Heart left ventricle (tissue), 13 donors: ENCODE measurements at regions not wholly inside any gene's neighbourhood (a gene's known extent, or its start where the extent isn't known, plus 50 kb on each side); places are given as distances from the start of the nearest gene placed in this dataset.

ENCODE experiments used
- POLR2A ChIP-seq, 2 donors: fragments of 450-650 bp; IDR thresholded peaks; one replicate each; pipeline ENCODE4 v1.6.1; 2017; ENCODE audit warnings: antibody characterized with exemption in 2 of 2, mild to moderate bottlenecking in 2 of 2, moderate library complexity in 2 of 2
- TF ChIP-seq, protein P1 (sequence below), 12 donors: fragments of 200-600 bp; sonication (generic) in 4 of 12; IDR thresholded peaks; one replicate each; pipeline versions ENCODE4 v1.5.0 to v1.8.0; 2018 to 2022; ENCODE audit warnings: antibody characterized with exemption in 12 of 12, mild to moderate bottlenecking in 5 of 12
- donor health status: ischemic (EF 13 %, LVEDD 7.1; RV severe dilation, severe dysfunction).
- donor health status: DM: no; HTN: yes; CAD: no.
- donor health status: DM: no; HTN: no; CAD: no.
- donor health status: ischemic (EF 25% LVEDD 6.9; RV normal size, moderate dysfunction).
- donor health status: ischemic (EF 25% LVEDD 5.7; RV mildly dilated, moderate dysfunction).
- donor health status: ischemic (EF 35%, LVEDD 5.7; RV mildly dilated, moderate dysfunction).
- donor health status: nonischemic (EF 11% LVEDD 7.7; RV severe dilation, severe dysfunction).
- donor health status: DM: yes; HTN: yes; CAD: no.
- donor health status: PGD.
- donor health status: ischemic (EF 29% LVEDD 5.4; RV normal size, mild dysfunction).
- donor health status: nonischemic (EF 23%, LVEDD 6.1; RV moderate dilation, normal function).

DNA sequence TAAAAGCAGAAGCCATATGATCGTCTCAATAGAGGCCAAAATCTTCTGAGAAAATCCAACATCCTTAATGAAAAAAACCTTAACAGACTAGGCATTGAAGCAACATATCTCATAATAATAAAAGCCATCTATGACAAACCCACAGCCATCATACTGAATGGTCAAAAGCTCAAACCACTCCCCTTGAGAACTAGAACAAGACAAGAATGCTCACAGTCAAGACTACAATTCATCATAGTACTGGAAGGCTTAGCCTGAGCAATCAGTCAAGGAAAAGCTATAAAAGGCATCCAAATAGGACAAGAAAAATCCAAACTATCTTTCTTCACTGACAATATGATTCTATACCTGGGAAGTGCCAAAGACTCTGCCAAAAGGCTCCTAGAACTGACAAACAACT is 2668.2 kb upstream of the PCDH20 start:
- TF ChIP-seq, protein P1, sequence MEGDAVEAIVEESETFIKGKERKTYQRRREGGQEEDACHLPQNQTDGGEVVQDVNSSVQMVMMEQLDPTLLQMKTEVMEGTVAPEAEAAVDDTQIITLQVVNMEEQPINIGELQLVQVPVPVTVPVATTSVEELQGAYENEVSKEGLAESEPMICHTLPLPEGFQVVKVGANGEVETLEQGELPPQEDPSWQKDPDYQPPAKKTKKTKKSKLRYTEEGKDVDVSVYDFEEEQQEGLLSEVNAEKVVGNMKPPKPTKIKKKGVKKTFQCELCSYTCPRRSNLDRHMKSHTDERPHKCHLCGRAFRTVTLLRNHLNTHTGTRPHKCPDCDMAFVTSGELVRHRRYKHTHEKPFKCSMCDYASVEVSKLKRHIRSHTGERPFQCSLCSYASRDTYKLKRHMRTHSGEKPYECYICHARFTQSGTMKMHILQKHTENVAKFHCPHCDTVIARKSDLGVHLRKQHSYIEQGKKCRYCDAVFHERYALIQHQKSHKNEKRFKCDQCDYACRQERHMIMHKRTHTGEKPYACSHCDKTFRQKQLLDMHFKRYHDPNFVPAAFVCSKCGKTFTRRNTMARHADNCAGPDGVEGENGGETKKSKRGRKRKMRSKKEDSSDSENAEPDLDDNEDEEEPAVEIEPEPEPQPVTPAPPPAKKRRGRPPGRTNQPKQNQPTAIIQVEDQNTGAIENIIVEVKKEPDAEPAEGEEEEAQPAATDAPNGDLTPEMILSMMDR (IDR thresholded peaks at IDR 0.05): no peak
- no peak for TF ChIP-seq POLR2A (IDR thresholded peaks at IDR 0.05)
